Peyer's patch (tissue), 4 donors: ENCODE measurements at regions not wholly inside any gene's neighbourhood (a gene's known extent, or its start where the extent isn't known, plus 50 kb on each side); places are given as distances from the start of the nearest gene placed in this dataset.

Experiments used
- CTCF ChIP-seq, 6 experiments: fragments of 450-650 bp in 4 of 6; fragments of 200-600 bp in 2 of 6; sonication (generic) in 1 of 6; IDR thresholded peaks; one replicate each; pipeline ENCODE4 v1.5.1; 2017 to 2019; ENCODE audit warnings: antibody characterized with exemption in 6 of 6, mild to moderate bottlenecking in 3 of 6, moderate library complexity in 1 of 6
- POLR2A ChIP-seq, 2 donors: fragments of 450-650 bp; IDR thresholded peaks; one replicate each; pipeline ENCODE4 v1.5.1; 2017; ENCODE audit warnings: antibody characterized with exemption in 2 of 2, mild to moderate bottlenecking in 2 of 2, moderate library complexity in 2 of 2

GRCh38 chr6:155967322-155967721 is 511.7 kb upstream of the NOX3 start:
- TF ChIP-seq CTCF (IDR thresholded peaks at IDR 0.05) (no peak), POLR2A (IDR thresholded peaks at IDR 0.05) (no peak)
